ENCODE measurements at regions not wholly inside any gene's neighbourhood (a gene's known extent, or its start where the extent isn't known, plus 50 kb on each side); places are given as distances from the start of the nearest gene placed in this dataset.

DNA sequence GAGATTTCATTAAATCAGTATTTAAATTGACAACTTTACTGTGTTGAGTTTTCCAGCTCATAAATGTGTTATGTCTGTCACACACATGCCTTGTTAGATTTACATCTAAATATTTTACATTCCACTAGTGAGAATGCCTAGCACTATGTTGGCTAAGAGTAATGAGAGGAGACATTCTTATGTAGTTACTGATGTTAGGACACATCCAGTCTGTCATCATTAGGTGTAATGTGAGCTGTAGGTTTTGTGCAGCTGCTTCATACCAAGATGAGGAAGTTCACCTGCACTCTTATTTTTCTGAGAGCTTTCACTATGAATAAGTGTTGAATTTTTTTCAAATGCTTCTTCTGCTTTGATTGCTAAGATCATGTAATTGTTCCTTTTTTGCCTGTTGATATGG lies 218.0 kb upstream of the IGFBP3 start:
- ChIA-PET CTCF (interaction anchor here (0.6 to 0.7 kb wide), 2 partner anchors 9 to 178 kb away, joined by 3 read pairs; no protein-coding TSS in a partner anchor), POLR2A (ENCODE audit: low non-redundant PET) (no interaction called here)
- H3K27ac ChIP-seq = no peak overlapping the region
- DNase-seq (ENCODE audit: low spot score) = peak; percentile 57
- TF ChIP-seq, protein P1, sequence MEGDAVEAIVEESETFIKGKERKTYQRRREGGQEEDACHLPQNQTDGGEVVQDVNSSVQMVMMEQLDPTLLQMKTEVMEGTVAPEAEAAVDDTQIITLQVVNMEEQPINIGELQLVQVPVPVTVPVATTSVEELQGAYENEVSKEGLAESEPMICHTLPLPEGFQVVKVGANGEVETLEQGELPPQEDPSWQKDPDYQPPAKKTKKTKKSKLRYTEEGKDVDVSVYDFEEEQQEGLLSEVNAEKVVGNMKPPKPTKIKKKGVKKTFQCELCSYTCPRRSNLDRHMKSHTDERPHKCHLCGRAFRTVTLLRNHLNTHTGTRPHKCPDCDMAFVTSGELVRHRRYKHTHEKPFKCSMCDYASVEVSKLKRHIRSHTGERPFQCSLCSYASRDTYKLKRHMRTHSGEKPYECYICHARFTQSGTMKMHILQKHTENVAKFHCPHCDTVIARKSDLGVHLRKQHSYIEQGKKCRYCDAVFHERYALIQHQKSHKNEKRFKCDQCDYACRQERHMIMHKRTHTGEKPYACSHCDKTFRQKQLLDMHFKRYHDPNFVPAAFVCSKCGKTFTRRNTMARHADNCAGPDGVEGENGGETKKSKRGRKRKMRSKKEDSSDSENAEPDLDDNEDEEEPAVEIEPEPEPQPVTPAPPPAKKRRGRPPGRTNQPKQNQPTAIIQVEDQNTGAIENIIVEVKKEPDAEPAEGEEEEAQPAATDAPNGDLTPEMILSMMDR (conservative IDR thresholded peaks at IDR 0.05; ENCODE audit: low read depth) = no peak

DNA sequence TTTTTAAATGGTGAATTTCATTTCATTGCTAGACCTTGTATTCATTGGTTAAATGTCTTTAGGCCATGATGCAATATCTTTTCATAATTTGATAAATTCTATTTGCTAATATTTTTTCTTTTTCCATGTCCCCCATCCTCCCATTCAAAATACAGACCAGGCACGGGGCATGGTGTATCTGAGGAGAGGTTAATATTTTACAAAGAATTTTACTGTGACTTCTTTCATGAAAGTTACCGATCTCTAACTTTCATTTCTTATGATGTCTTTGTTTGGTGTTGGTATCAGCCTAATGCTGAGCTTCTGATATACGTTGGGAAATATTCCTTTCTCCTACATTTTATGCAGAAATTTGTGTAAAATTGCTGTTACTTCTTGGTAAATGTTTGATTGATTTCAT lies 216.7 kb upstream of the IGFBP3 start:
- TF ChIP-seq, protein P1 (conservative IDR thresholded peaks at IDR 0.05; ENCODE audit: low read depth) = no peak
- ChIA-PET POLR2A (ENCODE audit: low non-redundant PET) (no interaction called here), CTCF (no interaction called here)
- no peak overlapping the region for H3K27ac ChIP-seq
- DNase-seq (ENCODE audit: low spot score) = no peak

DNA sequence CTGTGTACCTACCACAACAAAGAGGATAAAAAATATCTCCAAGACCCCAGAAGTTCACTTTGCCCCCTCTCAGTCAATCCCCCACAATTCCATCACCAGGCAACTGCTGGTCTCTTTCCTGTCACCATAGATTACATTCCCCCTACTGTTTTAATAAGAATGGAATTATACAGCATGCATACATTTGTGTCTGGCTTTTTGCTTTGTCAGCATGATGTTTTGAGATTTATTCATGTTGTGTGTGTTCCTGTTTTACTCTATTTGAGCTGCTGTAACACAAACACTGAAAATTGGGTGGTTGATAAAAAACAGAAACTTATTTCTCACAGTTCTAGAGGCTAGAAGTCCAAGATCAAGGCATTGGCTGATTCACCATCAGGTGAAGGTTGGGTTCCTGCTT lies 214.5 kb upstream of the IGFBP3 start:
- H3K27ac ChIP-seq = no peak overlapping the region
- TF ChIP-seq, protein P1 (conservative IDR thresholded peaks at IDR 0.05; ENCODE audit: low read depth) = no peak
- no peak for DNase-seq (ENCODE audit: low spot score)
- POLR2A ChIA-PET (ENCODE audit: low non-redundant PET) = no interaction called here
- CTCF ChIA-PET = no interaction called here

DNA sequence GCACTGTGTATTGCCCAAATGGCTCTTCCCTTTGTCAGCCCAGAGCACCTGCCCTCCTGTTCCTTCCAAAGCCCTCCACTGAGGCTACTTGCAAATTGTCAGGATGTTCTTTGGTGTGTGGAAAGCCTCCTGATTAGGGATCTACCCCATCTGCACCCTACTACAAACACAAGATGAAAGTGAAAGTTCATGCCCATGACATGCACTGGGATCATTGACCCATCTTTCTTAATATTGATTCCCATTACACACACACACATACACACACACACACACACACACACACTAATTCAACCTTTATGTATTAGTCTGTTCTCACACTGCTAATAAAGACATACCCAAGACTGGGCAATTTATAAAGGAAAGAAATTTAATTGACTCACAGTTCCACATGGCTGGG lies 213.7 kb upstream of the IGFBP3 start:
- H3K27ac ChIP-seq = no peak overlapping the region
- no peak for DNase-seq (ENCODE audit: low spot score)
- ChIA-PET CTCF (no interaction called here), POLR2A (ENCODE audit: low non-redundant PET) (no interaction called here)
- TF ChIP-seq, protein P1 (conservative IDR thresholded peaks at IDR 0.05; ENCODE audit: low read depth) = no peak

DNA sequence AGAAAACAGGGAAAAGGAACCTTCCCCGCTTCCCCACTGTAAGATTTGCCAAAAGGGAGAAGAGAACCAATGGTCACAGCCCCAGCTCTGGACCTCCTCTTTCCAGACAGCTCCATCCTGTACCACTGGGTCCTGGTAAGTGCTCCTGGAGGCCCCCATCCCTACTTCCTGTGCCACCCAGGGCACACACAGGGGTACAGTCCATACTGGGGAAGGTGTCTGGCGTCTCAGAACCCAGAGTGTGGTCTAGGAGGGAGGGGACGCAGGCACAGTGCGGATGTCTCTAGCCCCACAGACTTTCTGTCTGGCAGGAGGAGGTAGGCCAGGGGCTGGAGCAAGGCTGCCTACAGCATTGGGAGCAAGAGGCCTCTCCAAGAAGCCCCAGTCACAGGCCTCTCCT lies 213.3 kb upstream of the IGFBP3 start:
- TF ChIP-seq, protein P1 (conservative IDR thresholded peaks at IDR 0.05; ENCODE audit: low read depth) = no peak
- no peak for DNase-seq (ENCODE audit: low spot score)
- H3K27ac ChIP-seq = no peak overlapping the region
- CTCF ChIA-PET = no interaction called here
- POLR2A ChIA-PET (ENCODE audit: low non-redundant PET) = no interaction called here

DNA sequence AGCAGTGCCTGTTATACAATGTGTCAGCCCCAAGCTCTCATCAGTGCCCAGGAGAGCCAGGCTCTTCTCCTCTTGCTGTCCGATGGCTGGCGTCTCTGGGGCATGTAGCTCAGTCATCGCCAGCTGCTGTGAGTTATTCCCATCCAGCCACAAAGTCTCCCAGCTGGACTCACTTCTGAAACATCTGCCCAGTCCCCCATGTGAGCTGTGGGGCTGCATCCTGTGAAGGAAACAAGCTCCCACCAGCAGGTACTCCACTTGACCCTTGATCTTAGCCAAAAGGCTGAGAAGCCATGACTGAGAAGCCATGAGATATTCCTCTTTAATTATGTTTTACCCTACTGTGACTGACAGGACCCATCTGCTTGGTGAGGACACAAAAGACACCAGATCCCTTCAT lies 212.7 kb upstream of the IGFBP3 start:
- H3K27ac ChIP-seq = no peak overlapping the region
- ChIA-PET CTCF (interaction anchor here (0.7 kb wide), 1 partner anchor 260 kb away, joined by 3 read pairs; no protein-coding TSS in a partner anchor), POLR2A (ENCODE audit: low non-redundant PET) (no interaction called here)
- TF ChIP-seq, protein P1 (conservative IDR thresholded peaks at IDR 0.05; ENCODE audit: low read depth) = no peak
- DNase-seq (ENCODE audit: low spot score) = no peak

DNA sequence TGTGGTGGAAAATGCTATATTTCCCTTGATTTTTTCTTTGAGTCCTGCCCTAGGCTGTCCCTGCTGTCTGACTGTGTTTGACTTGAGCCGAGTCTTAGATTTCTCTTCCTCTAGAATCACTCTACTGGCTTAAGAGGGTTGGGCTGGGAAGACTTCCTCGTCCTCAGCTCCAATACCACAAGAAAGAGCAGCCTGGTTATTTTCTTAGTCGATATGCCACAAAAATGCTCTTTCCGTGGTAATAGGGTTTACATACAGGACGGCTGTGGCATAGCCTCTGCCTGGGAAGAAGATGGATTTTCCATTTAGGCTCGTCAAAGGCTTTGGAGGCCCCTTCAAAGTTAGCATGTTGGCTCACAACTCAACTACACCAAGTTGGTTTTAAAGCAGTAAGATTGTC lies 212.0 kb upstream of the IGFBP3 start:
- no peak for DNase-seq (ENCODE audit: low spot score)
- CTCF ChIA-PET = interaction anchor here (0.7 kb wide), 1 partner anchor 259 kb away, joined by 3 read pairs; no protein-coding TSS in a partner anchor
- TF ChIP-seq, protein P1 (conservative IDR thresholded peaks at IDR 0.05; ENCODE audit: low read depth) = no peak

More for the DNA sequence above, 212.0 kb upstream of the IGFBP3 start:
- POLR2A ChIA-PET (ENCODE audit: low non-redundant PET) = no interaction called here
- H3K27ac ChIP-seq = no peak overlapping the region

Data from RWPE1 (cell line).